CD4-positive, alpha-beta T cell treated with Interferon alpha-2 for 1 hour (primary cell): ENCODE measurements at regions not wholly inside any gene's neighbourhood (a gene's known extent, or its start where the extent isn't known, plus 50 kb on each side); places are given as distances from the start of the nearest gene placed in this dataset.

Experiments used
- DNase-seq, 2 donors: peaks; one replicate each; pipeline ENCODE4 v3.0.0-alpha.2; 2020 to 2022

GRCh38 chr19:200203-200602, 91.0 kb downstream of the PLPP2 start:
- DNase-seq = peak in 1 of 2 donors; percentile 0
